Left lung (tissue), 4 donors: ENCODE measurements at regions not wholly inside any gene's neighbourhood (a gene's known extent, or its start where the extent isn't known, plus 50 kb on each side); places are given as distances from the start of the nearest gene placed in this dataset.
"Not testable (repeated sequence)": the region's sequence is repeated elsewhere in the genome, so short reads cannot be mapped to it uniquely, and the experiment has no call there.

Source experiments
- ATAC-seq: fragments of 200-7000 bp; cut with Tn5 transposase; one replicate; pipeline ENCODE4 v1.9.1; 2020; ENCODE audit warnings: moderate library complexity
- DNase-seq, 4 donors: peaks; one replicate each; pipeline ENCODE4 v3.0.0-alpha.2; 2013 to 2020
- H3K27ac ChIP-seq, 2 donors: fragments of 200-600 bp; sonication (generic) in 1 of 2; one replicate each; pipeline versions ENCODE4 v1.5.0 to v1.8.0; 2020 to 2021
- H3K27me3 ChIP-seq, 2 donors: fragments of 200-600 bp; sonication (generic) in 1 of 2; one replicate each; pipeline versions ENCODE4 v1.5.0 to v1.8.0; 2020 to 2021
- H3K36me3 ChIP-seq, 2 donors: fragments of 200-600 bp; sonication (generic) in 1 of 2; one replicate each; pipeline versions ENCODE4 v1.5.0 to v1.8.0; 2020 to 2021
- H3K4me1 ChIP-seq, 2 donors: fragments of 200-600 bp; one replicate each; pipeline ENCODE4 v1.8.0; 2021
- H3K4me3 ChIP-seq, 2 donors: fragments of 200-600 bp; sonication (generic) in 1 of 2; one replicate each; pipeline versions ENCODE4 v1.5.0 to v1.8.0; 2020 to 2021; ENCODE audit warnings: mild to moderate bottlenecking in 1 of 2
- H3K9me3 ChIP-seq, 2 donors: fragments of 200-600 bp; sonication (generic) in 1 of 2; one replicate each; pipeline versions ENCODE4 v1.5.0 to v1.8.0; 2020 to 2021
- CTCF ChIP-seq, 2 donors: fragments of 200-600 bp; sonication (generic) in 1 of 2; IDR thresholded peaks; one replicate each; pipeline versions ENCODE4 v1.5.0 to v1.8.0; 2021; ENCODE audit warnings: antibody characterized with exemption in 2 of 2
- intact Hi-C, 2 donors: fragments of 100-400 bp; cut with DNase I; formaldehyde crosslinking; loops; one replicate each; pipeline versions ENCODE4 v1.11.2 to v1.14.2; 2022
- donor health status: DM: no; HTN: yes; CAD: no.
- donor health status: DM: no; HTN: no; CAD: no.

- H3K27me3 ChIP-seq = no peaks in the 10 kb centered on the region
- H3K4me1 ChIP-seq = no peaks in the 10 kb centered on the region
- DNase-seq = peak in 1 of 4 donors; percentile 62
- H3K36me3 ChIP-seq = no peaks in the 10 kb centered on the region
- no peak overlapping the region for H3K4me3 ChIP-seq
- H3K27ac ChIP-seq = no peak overlapping the region
- TF ChIP-seq CTCF (IDR thresholded peaks at IDR 0.05) = no peak
- intact Hi-C loops = no loop called here
- no peak for ATAC-seq
- H3K9me3 ChIP-seq = no peaks in the 10 kb centered on the region
Measured at GRCh38 chr3:152683521-152683999, 151.4 kb upstream of the P2RY1 start.

- ATAC-seq = no peak
- no peak for TF ChIP-seq CTCF (IDR thresholded peaks at IDR 0.05)
- H3K4me3 ChIP-seq = no peak overlapping the region
- DNase-seq = no peak
- no peaks in the 10 kb centered on the region for H3K9me3 ChIP-seq
- no peaks in the 10 kb centered on the region for H3K36me3 ChIP-seq
- no peak overlapping the region for H3K27ac ChIP-seq
- no peaks in the 10 kb centered on the region for H3K27me3 ChIP-seq
- intact Hi-C loops = no loop called here
- H3K4me1 ChIP-seq = no peaks in the 10 kb centered on the region
Measured at GRCh38 chr3:152684279-152684678, 150.7 kb upstream of the P2RY1 start.

- Histone ChIP-seq H3K27me3 (no peaks in the 10 kb centered on the region), H3K4me1 (no peaks in the 10 kb centered on the region), H3K4me3 (no peak overlapping the region), H3K9me3 (peaks cover 0 to 4% of the 10 kb centered on the region in 2 donors), H3K36me3 (no peaks in the 10 kb centered on the region), H3K27ac (no peak overlapping the region)
- ATAC-seq (no peak), DNase-seq (no peak)
- TF ChIP-seq CTCF (IDR thresholded peaks at IDR 0.05) = no peak
- intact Hi-C loops = no loop called here
Measured at GRCh38 chr3:152688313-152688712, 146.6 kb upstream of the P2RY1 start.

GRCh38 chr3:152692326-152692725, 142.6 kb upstream of the P2RY1 start:
- DNase-seq, ATAC-seq, H3K27me3 ChIP-seq, H3K36me3 ChIP-seq, H3K4me3 ChIP-seq, H3K9me3 ChIP-seq, H3K4me1 ChIP-seq, intact Hi-C loops, H3K27ac ChIP-seq: not testable (repeated sequence)

- intact Hi-C loops, H3K27me3 ChIP-seq, H3K27ac ChIP-seq, DNase-seq, H3K4me1 ChIP-seq, H3K9me3 ChIP-seq, H3K36me3 ChIP-seq, ATAC-seq, H3K4me3 ChIP-seq: not testable (repeated sequence)
Measured at GRCh38 chr3:152693521-152694250, 141.2 kb upstream of the P2RY1 start.

- H3K9me3 ChIP-seq = no peaks in the 10 kb centered on the region
- no peaks in the 10 kb centered on the region for H3K36me3 ChIP-seq
- intact Hi-C loops = no loop called here
- H3K27ac ChIP-seq = no peak overlapping the region
- DNase-seq (no peak), ATAC-seq (no peak)
- no peak for TF ChIP-seq CTCF (IDR thresholded peaks at IDR 0.05)
- no peak overlapping the region for H3K4me3 ChIP-seq
- H3K4me1 ChIP-seq = no peaks in the 10 kb centered on the region
- H3K27me3 ChIP-seq = no peaks in the 10 kb centered on the region
Measured at GRCh38 chr3:152695840-152696239, 139.1 kb upstream of the P2RY1 start.
